Stomach smooth muscle (tissue), 2 donors: ENCODE measurements at regions not wholly inside any gene's neighbourhood (a gene's known extent, or its start where the extent isn't known, plus 50 kb on each side); places are given as distances from the start of the nearest gene placed in this dataset.

Source experiments
- H3K27ac ChIP-seq: one replicate; pipeline ENCODE4 v1.7.0; 2013; ENCODE audit warnings: mild to moderate bottlenecking, low read length, inconsistent platforms
- H3K27me3 ChIP-seq, 2 donors: one replicate each; pipeline ENCODE4 v1.7.0; 2013; ENCODE audit warnings: low read length in 2 of 2; ENCODE audit not compliant: insufficient read depth in 2 of 2, control insufficient read depth in 1 of 2
- H3K36me3 ChIP-seq, 2 donors: one replicate each; pipeline ENCODE4 v1.7.0; 2013; ENCODE audit warnings: low read length in 2 of 2; ENCODE audit not compliant: control insufficient read depth in 2 of 2, insufficient read depth in 2 of 2
- H3K4me1 ChIP-seq: one replicate; pipeline ENCODE4 v1.7.0; 2013; ENCODE audit warnings: low read length; ENCODE audit not compliant: control insufficient read depth, insufficient read depth
- H3K4me3 ChIP-seq, 2 donors: one replicate each; pipeline ENCODE4 v1.7.0; 2013; ENCODE audit warnings: low read length in 2 of 2
- H3K9ac ChIP-seq, 2 donors: one replicate each; pipeline ENCODE4 v1.7.0; 2013; ENCODE audit warnings: low read length in 2 of 2, mild to moderate bottlenecking in 1 of 2
- H3K9me3 ChIP-seq, 2 donors: one replicate each; pipeline ENCODE4 v1.7.0; 2013; ENCODE audit warnings: low read length in 2 of 2; ENCODE audit not compliant: control insufficient read depth in 2 of 2
- donor health status: healthy.
- donor health status: Pancreatic carcinoma.

DNA sequence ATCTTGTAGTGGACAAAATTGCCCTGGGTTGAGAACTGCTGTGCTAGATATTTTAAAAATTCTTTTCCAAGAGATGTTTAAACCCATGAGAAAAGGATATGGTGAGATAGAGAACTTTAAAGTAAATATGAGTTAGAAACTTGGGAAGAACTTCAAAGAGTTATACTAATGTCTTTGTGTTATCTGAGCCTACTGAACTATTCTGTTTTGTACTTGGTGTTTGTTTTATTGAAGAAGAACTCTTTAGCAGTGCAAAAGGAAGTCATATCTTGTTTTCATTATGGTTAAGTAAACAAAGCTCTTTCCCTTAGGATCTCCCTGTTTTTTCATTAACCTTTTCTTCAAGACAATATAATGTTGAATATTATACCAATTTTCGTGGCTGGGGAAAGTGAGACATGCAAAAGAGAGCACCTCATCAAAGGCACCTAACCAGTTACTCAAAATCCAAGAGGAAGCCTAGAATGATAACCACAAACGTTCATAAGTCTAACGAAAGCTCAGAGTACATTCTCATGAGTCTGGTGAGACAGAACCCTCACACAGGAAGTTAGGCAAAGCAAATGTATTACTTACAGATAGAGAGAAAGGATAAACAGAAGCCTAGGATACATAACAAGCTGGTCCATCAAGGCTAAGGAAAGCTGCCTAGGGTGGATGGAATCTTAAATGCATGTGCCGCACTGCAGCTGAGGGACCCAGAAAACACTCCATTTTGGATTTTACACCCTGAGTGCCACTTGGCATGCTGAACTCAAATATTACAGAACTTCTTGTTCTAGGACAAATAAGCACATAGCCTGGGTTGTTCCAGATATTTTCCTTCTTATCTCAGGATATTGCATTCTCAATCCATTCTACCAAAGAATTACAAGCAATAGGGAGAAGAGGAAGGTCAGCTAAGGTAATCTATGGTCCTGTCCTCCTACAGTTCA lies 112.5 kb upstream of the ANO3 start:
- Histone ChIP-seq H3K9me3 (no peaks in the 10 kb centered on the region), H3K4me1 (no peaks in the 10 kb centered on the region), H3K36me3 (no peaks in the 10 kb centered on the region), H3K27ac (no peak overlapping the region), H3K9ac (no peak overlapping the region), H3K4me3 (no peak overlapping the region), H3K27me3 (no peaks in the 10 kb centered on the region)

DNA sequence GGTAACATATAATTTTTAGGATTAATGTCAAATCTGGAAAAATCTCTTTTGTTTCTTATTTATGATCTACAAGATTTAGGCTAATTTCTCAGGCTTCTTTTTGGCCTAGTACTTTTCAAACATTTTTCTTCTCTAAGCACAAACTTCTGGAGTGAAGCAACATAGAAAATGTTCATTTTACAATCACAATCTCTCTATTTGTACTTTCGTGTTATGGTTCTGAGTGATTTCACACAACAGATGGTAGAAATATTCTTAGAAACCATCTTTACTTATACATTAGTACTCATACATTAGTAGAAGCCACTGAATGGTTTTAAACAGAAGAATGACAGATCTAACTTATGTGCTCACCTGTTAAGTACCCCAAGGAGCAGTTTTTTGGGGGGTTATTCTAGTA lies 106.3 kb upstream of the ANO3 start:
- no peak overlapping the region for H3K27ac ChIP-seq
- H3K4me1 ChIP-seq, result no peaks in the 10 kb centered on the region
- H3K9ac ChIP-seq, result no peak overlapping the region
- no peaks in the 10 kb centered on the region for H3K36me3 ChIP-seq
- no peaks in the 10 kb centered on the region for H3K9me3 ChIP-seq
- H3K4me3 ChIP-seq, result no peak overlapping the region
- H3K27me3 ChIP-seq, result no peaks in the 10 kb centered on the region

DNA sequence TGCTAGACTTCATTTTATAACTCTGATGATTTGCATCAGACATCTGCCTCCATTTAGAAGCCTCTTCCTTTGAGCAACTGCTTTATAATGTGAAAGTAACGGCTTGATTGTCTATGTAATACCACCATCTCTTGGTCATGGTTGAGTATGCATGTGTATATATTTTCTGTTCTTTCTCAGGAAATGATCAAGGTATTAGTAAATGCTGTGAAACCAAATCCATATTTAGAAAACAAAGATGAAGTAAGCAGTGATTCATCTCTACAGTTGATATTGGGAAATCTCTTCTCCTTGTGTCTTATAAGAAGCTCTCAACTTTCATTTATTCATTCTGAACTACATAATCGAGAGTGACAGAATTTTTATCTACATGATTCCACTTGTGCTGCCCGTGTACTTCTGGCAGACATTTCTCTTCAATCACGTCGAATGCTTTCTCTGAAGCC lies 104.6 kb upstream of the ANO3 start:
- Histone ChIP-seq H3K9ac (no peak overlapping the region), H3K27ac (no peak overlapping the region), H3K9me3 (no peaks in the 10 kb centered on the region), H3K27me3 (no peaks in the 10 kb centered on the region), H3K36me3 (no peaks in the 10 kb centered on the region), H3K4me3 (no peak overlapping the region), H3K4me1 (no peaks in the 10 kb centered on the region)

DNA sequence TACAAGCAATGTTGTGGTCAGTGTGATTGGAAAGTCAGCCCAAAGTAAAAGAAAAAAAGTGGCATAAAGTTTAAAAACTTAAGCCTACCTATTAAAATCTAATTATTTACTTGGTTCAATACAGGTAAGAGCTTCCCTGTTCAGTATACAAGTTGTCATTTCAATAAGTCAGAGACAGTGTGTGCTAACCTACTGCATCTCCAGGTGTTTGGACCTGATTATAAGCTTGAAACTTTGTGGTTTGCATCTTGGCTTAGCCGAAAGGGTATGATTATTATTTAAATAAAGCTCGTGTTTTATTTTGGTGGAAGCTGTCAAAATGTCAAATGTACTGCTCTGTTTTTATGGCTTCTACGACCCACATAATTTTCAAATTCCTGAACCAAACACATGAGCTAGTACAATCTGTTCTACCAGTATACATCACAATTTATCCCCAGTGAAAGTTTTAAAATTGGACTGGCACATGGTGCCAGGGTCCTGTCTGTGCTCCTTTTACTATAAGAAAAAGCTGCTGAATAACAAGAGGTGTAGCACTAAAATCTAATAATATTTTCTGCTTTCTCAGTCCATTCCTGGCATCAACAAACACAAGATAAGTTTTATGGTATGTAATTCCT lies 103.9 kb upstream of the ANO3 start:
- Histone ChIP-seq H3K27ac (no peak overlapping the region), H3K9me3 (no peaks in the 10 kb centered on the region), H3K9ac (no peak overlapping the region), H3K27me3 (no peaks in the 10 kb centered on the region), H3K4me3 (no peak overlapping the region), H3K36me3 (no peaks in the 10 kb centered on the region), H3K4me1 (no peaks in the 10 kb centered on the region)

DNA sequence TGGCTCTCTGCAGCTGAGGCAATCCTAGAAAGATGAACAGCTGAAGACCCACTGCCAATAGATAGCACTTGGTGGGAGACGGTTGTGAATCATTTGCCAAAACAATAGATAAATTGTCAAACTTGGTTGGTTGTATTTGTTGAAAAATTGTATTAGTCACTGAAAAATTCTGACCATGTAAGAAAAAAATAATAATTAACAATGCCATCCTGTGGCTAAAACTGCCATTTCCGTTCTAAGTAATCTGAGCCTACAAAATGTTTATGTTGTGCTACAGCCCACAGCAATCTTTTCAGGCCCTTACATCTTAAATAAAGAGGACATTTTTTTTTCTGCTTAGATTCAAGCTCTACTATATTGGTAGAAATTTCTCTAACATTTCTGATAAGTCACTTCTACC lies 103.2 kb upstream of the ANO3 start:
- Histone ChIP-seq H3K36me3 (no peaks in the 10 kb centered on the region), H3K27me3 (no peaks in the 10 kb centered on the region), H3K4me1 (no peaks in the 10 kb centered on the region), H3K9me3 (no peaks in the 10 kb centered on the region), H3K27ac (no peak overlapping the region), H3K9ac (no peak overlapping the region), H3K4me3 (no peak overlapping the region)

DNA sequence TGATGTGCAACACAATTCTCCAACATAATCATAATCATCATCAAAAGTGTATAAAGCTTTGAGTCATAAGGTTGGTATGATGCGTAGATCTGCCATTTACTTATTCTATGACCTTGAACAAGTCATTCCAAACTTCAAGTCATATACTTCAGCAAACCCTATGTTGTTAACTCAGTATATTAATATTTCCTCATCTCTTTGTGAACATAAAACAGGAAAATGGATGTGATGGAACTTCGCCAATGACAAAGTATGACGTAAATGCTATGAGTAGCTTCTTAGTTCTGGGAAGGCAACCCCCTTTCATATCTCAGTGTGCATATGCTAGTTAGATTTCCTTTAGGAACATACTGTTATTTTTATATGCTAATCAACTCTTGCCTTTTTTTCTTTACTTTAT lies 102.7 kb upstream of the ANO3 start:
- no peak overlapping the region for H3K4me3 ChIP-seq
- H3K27ac ChIP-seq, result no peak overlapping the region
- no peak overlapping the region for H3K9ac ChIP-seq
- no peaks in the 10 kb centered on the region for H3K36me3 ChIP-seq
- no peaks in the 10 kb centered on the region for H3K9me3 ChIP-seq
- H3K4me1 ChIP-seq, result no peaks in the 10 kb centered on the region
- H3K27me3 ChIP-seq, result no peaks in the 10 kb centered on the region

DNA sequence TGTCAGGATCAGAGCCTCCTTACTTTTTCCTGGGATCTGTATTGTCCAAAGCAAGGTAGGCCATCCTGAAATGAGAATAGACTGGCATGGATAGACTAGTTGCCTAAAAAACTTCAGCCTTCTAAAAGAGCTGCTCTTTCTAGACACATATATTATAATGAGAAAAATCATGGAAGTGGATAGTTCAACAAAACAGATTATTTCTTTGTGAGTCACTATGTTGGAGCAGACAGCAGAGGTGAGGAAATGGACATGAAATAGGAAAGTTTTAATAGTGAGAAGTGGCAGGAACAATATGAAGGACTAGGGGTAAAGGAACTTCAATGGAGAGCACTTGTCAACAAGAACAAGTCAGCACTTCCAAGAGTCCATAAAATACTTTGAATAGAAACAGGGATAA lies 101.9 kb upstream of the ANO3 start:
- Histone ChIP-seq H3K36me3 (no peaks in the 10 kb centered on the region), H3K9ac (no peak overlapping the region), H3K27ac (no peak overlapping the region), H3K4me1 (no peaks in the 10 kb centered on the region), H3K27me3 (no peaks in the 10 kb centered on the region), H3K4me3 (no peak overlapping the region), H3K9me3 (no peaks in the 10 kb centered on the region)

DNA sequence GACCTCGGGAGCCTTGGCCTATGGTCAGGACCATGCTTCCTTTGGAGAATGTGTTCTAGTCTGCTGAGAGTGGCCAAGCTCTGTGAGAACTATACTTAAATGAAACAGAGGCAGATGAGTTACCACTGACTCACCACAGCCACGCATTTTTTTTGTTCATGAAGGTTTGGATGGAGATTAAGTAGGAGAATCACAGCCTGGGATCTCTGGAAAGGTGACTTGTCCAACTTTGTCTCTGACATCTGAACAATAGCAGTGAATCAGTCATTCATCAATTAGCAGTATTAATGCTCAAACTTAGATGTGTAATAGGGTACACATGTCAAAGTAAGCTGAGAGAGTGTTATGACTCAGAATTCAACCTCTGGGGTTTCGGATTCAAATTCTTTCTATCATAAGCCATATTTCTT lies 100.7 kb upstream of the ANO3 start:
- no peak overlapping the region for H3K9ac ChIP-seq
- H3K36me3 ChIP-seq, result no peaks in the 10 kb centered on the region
- no peak overlapping the region for H3K27ac ChIP-seq
- no peaks in the 10 kb centered on the region for H3K9me3 ChIP-seq
- no peak overlapping the region for H3K4me3 ChIP-seq
- H3K27me3 ChIP-seq, result no peaks in the 10 kb centered on the region
- no peaks in the 10 kb centered on the region for H3K4me1 ChIP-seq

DNA sequence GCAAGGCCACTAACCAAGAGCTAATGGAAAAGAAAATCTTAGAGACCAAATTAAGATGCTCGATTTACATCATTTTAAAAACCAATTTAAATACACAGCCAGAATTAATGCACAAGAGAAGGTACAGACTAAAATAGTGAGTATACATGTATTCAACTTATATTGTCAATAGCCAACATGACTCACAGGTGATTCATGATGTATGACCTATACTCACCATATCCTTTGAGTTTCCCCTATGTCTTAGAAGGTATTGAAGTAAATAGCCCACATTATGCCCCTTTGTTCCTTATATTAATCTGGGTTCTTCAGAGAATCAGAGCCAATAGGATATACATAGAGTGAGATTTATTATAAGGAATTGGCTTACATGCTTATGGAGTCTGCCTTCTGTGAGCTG lies 97.5 kb upstream of the ANO3 start:
- Histone ChIP-seq H3K36me3 (no peaks in the 10 kb centered on the region), H3K9me3 (no peaks in the 10 kb centered on the region), H3K27me3 (no peaks in the 10 kb centered on the region)

DNA sequence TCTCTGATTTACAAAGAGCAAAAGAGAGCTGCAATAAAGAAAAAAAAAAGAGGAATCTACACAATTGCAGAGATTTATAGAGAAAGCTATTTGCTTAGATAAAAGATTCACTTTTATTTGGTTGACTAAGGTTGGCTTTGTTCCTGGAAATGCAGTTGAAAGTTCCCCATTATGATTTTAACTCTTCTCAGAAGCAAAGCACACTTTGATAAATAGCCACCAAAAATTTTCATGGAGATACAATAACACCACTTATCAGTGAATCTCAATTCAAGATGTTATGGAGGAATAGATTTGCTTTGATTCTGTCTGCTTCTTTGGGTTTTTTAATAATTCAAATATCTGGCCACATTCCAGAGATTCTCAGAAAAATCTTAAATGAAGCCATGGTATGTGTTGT lies 88.5 kb upstream of the ANO3 start:
- Histone ChIP-seq H3K27ac (no peak overlapping the region), H3K27me3 (no peaks in the 10 kb centered on the region), H3K9ac (no peak overlapping the region), H3K36me3 (no peaks in the 10 kb centered on the region), H3K4me1 (no peaks in the 10 kb centered on the region), H3K9me3 (no peaks in the 10 kb centered on the region), H3K4me3 (no peak overlapping the region)

More for the DNA sequence above, 97.5 kb upstream of the ANO3 start:
- H3K27ac ChIP-seq, result no peak overlapping the region
- no peaks in the 10 kb centered on the region for H3K4me1 ChIP-seq
- H3K9ac ChIP-seq, result no peak overlapping the region
- H3K4me3 ChIP-seq, result no peak overlapping the region

DNA sequence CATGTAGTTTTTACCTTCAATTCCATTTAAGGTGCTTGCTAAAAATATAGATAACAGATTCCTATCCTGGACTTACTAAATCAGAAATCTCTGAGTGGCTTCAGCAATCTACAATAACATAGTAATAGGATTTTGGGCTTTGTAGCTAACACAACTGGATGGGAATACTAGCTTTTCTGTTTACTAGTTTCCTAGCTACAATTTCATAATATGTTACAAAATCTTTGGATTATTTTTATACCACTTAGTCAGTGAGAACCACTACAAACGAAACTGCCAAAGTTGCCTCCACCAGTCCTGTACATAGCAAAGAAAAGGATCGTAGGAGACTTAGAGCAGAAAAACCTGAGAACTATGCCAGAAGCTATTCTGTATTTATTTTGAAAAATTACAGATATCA lies 87.7 kb upstream of the ANO3 start:
- Histone ChIP-seq H3K27me3 (no peaks in the 10 kb centered on the region), H3K36me3 (no peaks in the 10 kb centered on the region), H3K4me3 (no peak overlapping the region), H3K9me3 (no peaks in the 10 kb centered on the region), H3K4me1 (no peaks in the 10 kb centered on the region), H3K27ac (no peak overlapping the region), H3K9ac (no peak overlapping the region)
